A549 (cell line): ENCODE measurements at regions not wholly inside any gene's neighbourhood (a gene's known extent, or its start where the extent isn't known, plus 50 kb on each side); places are given as distances from the start of the nearest gene placed in this dataset.
"Not testable (repeated sequence)": the region's sequence is repeated elsewhere in the genome, so short reads cannot be mapped to it uniquely, and the experiment has no call there.

Source experiments
- ATAC-seq, 2 experiments: fragments of 200-7000 bp in 1 of 2; fragments of >200 bp in 1 of 2; cut with Nextera tagmentation in 1 of 2; cut with Tn5 transposase in 1 of 2; 3 replicates each; pipeline versions ENCODE4 v1.8.0 to v1.9.1; 2018 to 2020; ENCODE audit warnings: mild to moderate bottlenecking in 1 of 2, moderate library complexity in 1 of 2
- CTCF ChIA-PET: fragments of 300-600 bp; sonication (Branson Sonifier 250); formaldehyde crosslinking; extraction: SDS; loops from one replicate; lab custom pipeline; 2021; ENCODE audit warnings: antibody characterized with exemption, inconsistent platforms; lab: Yijun Ruan, JAX
- POLR2A ChIA-PET: fragments of 350-600 bp; formaldehyde crosslinking; extraction: SDS; loops from one replicate; lab custom pipeline; 2021; ENCODE audit warnings: antibody characterized with exemption, inconsistent platforms; lab: Yijun Ruan, JAX
- DNase-seq, 2 experiments: peaks; one replicate each; pipeline versions ENCODE4 v3.0.0 to v3.0.0-alpha.2; 2011 to 2016; ENCODE audit warnings: low read depth in 1 of 2, low spot score in 1 of 2
- FAIRE-seq: peaks from 2 replicates; lab custom pipeline; 2011; peaks lifted over from hg19 to GRCh38; lab: Jason Lieb, UNC
- H3K27ac ChIP-seq, 2 experiments: fragments of >200 bp; sonication (Bioruptor Twin); formaldehyde crosslinking; 3 replicates each; pipeline ENCODE4 v1.5.1; 2016 to 2017
- H3K4me1 ChIP-seq: fragments of >200 bp; sonication (Bioruptor Twin); formaldehyde crosslinking; 3 replicates; pipeline ENCODE4 v1.6.1; 2016
- H3K4me2 ChIP-seq: fragments of >200 bp; sonication (Bioruptor Twin); formaldehyde crosslinking; 3 replicates; pipeline ENCODE4 v1.6.1; 2016
- H3K4me3 ChIP-seq: fragments of >200 bp; sonication (Bioruptor Twin); formaldehyde crosslinking; 3 replicates; pipeline ENCODE4 v1.5.1; 2016
- H3K9me3 ChIP-seq: fragments of >200 bp; sonication (Bioruptor Twin); formaldehyde crosslinking; 3 replicates; pipeline ENCODE4 v1.6.1; 2016
- CBX8 ChIP-seq: fragments of 200-600 bp; sonication (generic); IDR thresholded peaks from 2 replicates; pipeline ENCODE4 v1.6.1; 2016
- CEBPB ChIP-seq, 2 experiments: fragments of >200 bp in 1 of 2; sonication (Bioruptor Twin) in 1 of 2; formaldehyde crosslinking in 1 of 2; IDR thresholded peaks; 2 replicates each; pipeline ENCODE4 v1.6.1; 2012 to 2016
- CHD2 ChIP-seq: fragments of 150-350 bp; IDR thresholded peaks from 2 replicates; pipeline ENCODE4 v1.6.1; 2014; ENCODE audit warnings: low read length; ENCODE audit not compliant: partially characterized antibody
- EHMT2 ChIP-seq: fragments of 200-600 bp; sonication (generic); IDR thresholded peaks from 2 replicates; pipeline ENCODE4 v1.6.1; 2016; ENCODE audit warnings: antibody characterized with exemption, low read depth, mild to moderate bottlenecking, moderate library complexity
- ESRRA ChIP-seq: fragments of 150-350 bp; IDR thresholded peaks from 2 replicates; pipeline ENCODE4 v1.6.1; 2014; ENCODE audit warnings: mild to moderate bottlenecking, low read length, borderline replicate concordance
- MAFK ChIP-seq: fragments of 450-650 bp; IDR thresholded peaks from 2 replicates; pipeline ENCODE4 v1.6.1; 2014; ENCODE audit not compliant: partially characterized antibody
- NFE2L2 ChIP-seq: fragments of 150-350 bp; conservative IDR thresholded peaks from 2 replicates; pipeline ENCODE4 v1.6.1; 2014; ENCODE audit warnings: low read length
- PHF8 ChIP-seq: fragments of 200-600 bp; sonication (generic); IDR thresholded peaks from 2 replicates; pipeline ENCODE4 v1.6.1; 2016; ENCODE audit warnings: low read depth, mild to moderate bottlenecking, antibody characterized with exemption, moderate library complexity, borderline replicate concordance
- POLR2AphosphoS2 ChIP-seq: conservative IDR thresholded peaks from 2 replicates; pipeline ENCODE4 v1.6.1; 2012; ENCODE audit warnings: low read length, improper control_type of control experiment, inconsistent platforms
- RNF2 ChIP-seq: fragments of 200-600 bp; sonication (generic); IDR thresholded peaks from 2 replicates; pipeline ENCODE4 v1.6.1; 2016; ENCODE audit warnings: low read depth, mild to moderate bottlenecking, antibody characterized with exemption, moderate library complexity, borderline replicate concordance
- ZSCAN20 ChIP-seq: fragments of 250-450 bp; sonication (Bioruptor Pico); IDR thresholded peaks from 2 replicates; pipeline ENCODE4 v1.8.0; 2022; ENCODE audit warnings: mild to moderate bottlenecking, moderate library complexity
- WGBS: methylation state at CpG from one replicate; pipeline ENCODE4 v1.1.6; 2017; ENCODE audit errors: missing lambda C conversion rate; 5-methylcytosine and 5-hydroxymethylcytosine counted together
- TF ChIP-seq, protein P1 (sequence below): IDR thresholded peaks from 2 replicates; pipeline ENCODE4 v1.6.1; 2012
- TF ChIP-seq, protein P2 (sequence below): fragments of 250-450 bp; sonication (Bioruptor Pico); IDR thresholded peaks from 2 replicates; pipeline ENCODE4 v1.5.0; 2021; ENCODE audit warnings: mild to moderate bottlenecking, moderate library complexity, borderline replicate concordance

DNA sequence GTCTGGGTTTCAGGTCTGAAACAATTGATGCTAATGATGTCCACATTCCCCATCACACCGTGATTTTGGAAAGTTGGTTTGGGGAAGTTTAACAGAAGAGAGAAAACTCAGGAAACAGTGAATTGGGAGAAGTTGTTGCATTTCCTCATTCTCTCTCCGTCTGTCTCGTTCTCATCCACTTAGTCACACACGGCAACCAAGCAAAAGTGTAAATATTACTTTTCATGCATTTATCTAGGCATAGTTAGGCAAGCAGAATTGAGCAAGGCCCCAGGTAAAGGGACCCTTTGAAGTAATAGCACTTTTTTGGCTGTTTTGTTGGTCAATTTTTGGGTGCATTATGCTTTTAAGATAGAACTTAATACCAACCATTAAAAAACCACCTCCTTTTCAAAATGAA lies 137.0 kb upstream of the SULF2 start:
- WGBS: 5% methylated on average over 4 of the region's 4 CpGs
- peaks cover 30% of the 10 kb centered on the region for H3K9me3 ChIP-seq
- H3K4me2 ChIP-seq: peak overlapping the region; percentile 34
- H3K27ac ChIP-seq: no peak overlapping the region
- no peak for FAIRE-seq
- POLR2A ChIA-PET: no interaction called here
- no peak for ATAC-seq
- 0 out of 4 replicates have a peak, but pooled peaks have one; percentile 11 to 20 for TF ChIP-seq CEBPB (IDR thresholded peaks at IDR 0.05)
- TF ChIP-seq, protein P1, sequence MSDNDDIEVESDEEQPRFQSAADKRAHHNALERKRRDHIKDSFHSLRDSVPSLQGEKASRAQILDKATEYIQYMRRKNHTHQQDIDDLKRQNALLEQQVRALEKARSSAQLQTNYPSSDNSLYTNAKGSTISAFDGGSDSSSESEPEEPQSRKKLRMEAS: no peak
- TF ChIP-seq CHD2: no peak
- TF ChIP-seq, all 56 proteins: peak for 1
- CTCF ChIA-PET: interaction anchor here (0.6 kb wide), 1 partner anchor 826 kb away, joined by 3 read pairs; no protein-coding TSS in a partner anchor
- Histone ChIP-seq H3K4me1 (peaks cover 11% of the 10 kb centered on the region), H3K4me3 (no peak overlapping the region)
- DNase-seq: peak in 1 of 2 experiments; percentile 35

DNA sequence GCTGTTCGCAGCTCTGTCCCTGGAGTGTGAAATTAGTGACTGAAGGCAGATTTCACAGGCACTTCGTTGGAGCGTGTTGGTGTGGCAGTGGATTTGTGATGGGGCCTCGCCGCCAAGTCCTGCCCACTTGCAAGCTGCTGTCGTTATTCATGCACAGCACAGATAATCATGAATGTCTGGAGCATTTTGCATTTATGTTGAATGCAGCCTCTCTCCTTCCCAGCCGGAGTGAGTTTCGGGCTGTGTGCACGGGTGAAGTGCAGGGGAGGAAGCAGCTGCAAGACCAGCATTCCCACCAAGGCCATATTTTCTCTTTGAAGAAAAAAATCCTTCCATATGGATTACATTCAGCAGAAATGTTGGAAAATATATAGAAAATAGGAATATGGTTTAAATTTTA lies 136.5 kb upstream of the SULF2 start:
- CTCF ChIA-PET: interaction anchor here (0.6 kb wide), 1 partner anchor 826 kb away, joined by 3 read pairs; no protein-coding TSS in a partner anchor
- Histone ChIP-seq H3K4me2 (peak overlapping the region; percentile 34), H3K9me3 (peaks cover 34% of the 10 kb centered on the region), H3K4me1 (peaks cover 11% of the 10 kb centered on the region)
- 43% methylated on average over 9 of the region's 9 CpGs for WGBS
- H3K27ac ChIP-seq, POLR2A ChIA-PET, FAIRE-seq, DNase-seq, H3K4me3 ChIP-seq: not testable (repeated sequence)
- ATAC-seq: 0 out of 6 replicates have a peak, but pooled peaks of 1 of the 2 experiments have one; percentile 28

GRCh38 chr20:47921408-47921807 lies 136.1 kb upstream of the SULF2 start:
- POLR2A ChIA-PET: no interaction called here
- Histone ChIP-seq H3K9me3 (peaks cover 38% of the 10 kb centered on the region), H3K4me1 (peaks cover 11% of the 10 kb centered on the region), H3K27ac (no peak overlapping the region), H3K4me3 (no peak overlapping the region), H3K4me2 (peak overlapping the region; percentile 34)
- peak; percentile 65; the same call in 1 of the 2 replicates for TF ChIP-seq CBX8
- no peak for TF ChIP-seq PHF8
- TF ChIP-seq RNF2: peak; percentile 77; the same call in 1 of the 2 replicates
- ATAC-seq (no peak), DNase-seq (no peak), FAIRE-seq (no peak)
- WGBS: 9% methylated on average over 6 of the region's 6 CpGs
- CTCF ChIA-PET: interaction anchor here (1.0 kb wide), 1 partner anchor 10 kb away, joined by 3 read pairs; no protein-coding TSS in a partner anchor

GRCh38 chr20:47917549-47918070 lies 132.3 kb upstream of the SULF2 start:
- POLR2A ChIA-PET: no interaction called here
- ATAC-seq: no peak

GRCh38 chr20:47915495-47915894 lies 130.2 kb upstream of the SULF2 start:
- Histone ChIP-seq H3K27ac (no peak overlapping the region), H3K4me3 (no peak overlapping the region), H3K9me3 (peaks cover 41% of the 10 kb centered on the region), H3K4me1 (no peaks in the 10 kb centered on the region), H3K4me2 (no peak overlapping the region)
- TF ChIP-seq ZSCAN20 (CRISPR knock-in tag) (no peak), POLR2AphosphoS2 (no peak), ESRRA (no peak), EHMT2 (no peak)
- no peak for ATAC-seq
- ChIA-PET CTCF (interaction anchor here (0.6 to 1.3 kb wide), 2 partner anchors 20 to 1293 kb away, joined by 3 read pairs; no protein-coding TSS in a partner anchor), POLR2A (no interaction called here)
- 65% methylated on average over 3 of the region's 3 CpGs for WGBS
- no peak for DNase-seq
- no peak for FAIRE-seq

More at GRCh38 chr20:47917549-47918070, 132.3 kb upstream of the SULF2 start:
- no peak for FAIRE-seq
- H3K27ac ChIP-seq: no peak overlapping the region
- no peak for TF ChIP-seq NFE2L2
- TF ChIP-seq, protein P2, sequence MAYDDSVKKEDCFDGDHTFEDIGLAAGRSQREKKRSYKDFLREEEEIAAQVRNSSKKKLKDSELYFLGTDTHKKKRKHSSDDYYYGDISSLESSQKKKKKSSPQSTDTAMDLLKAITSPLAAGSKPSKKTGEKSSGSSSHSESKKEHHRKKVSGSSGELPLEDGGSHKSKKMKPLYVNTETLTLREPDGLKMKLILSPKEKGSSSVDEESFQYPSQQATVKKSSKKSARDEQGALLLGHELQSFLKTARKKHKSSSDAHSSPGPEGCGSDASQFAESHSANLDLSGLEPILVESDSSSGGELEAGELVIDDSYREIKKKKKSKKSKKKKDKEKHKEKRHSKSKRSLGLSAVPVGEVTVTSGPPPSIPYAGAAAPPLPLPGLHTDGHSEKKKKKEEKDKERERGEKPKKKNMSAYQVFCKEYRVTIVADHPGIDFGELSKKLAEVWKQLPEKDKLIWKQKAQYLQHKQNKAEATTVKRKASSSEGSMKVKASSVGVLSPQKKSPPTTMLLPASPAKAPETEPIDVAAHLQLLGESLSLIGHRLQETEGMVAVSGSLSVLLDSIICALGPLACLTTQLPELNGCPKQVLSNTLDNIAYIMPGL: no peak
- no peak for TF ChIP-seq MAFK
- TF ChIP-seq, all 56 proteins: peak for 0
- peaks cover 41% of the 10 kb centered on the region for H3K9me3 ChIP-seq
- CTCF ChIA-PET: no interaction called here
- no peak overlapping the region for H3K4me3 ChIP-seq
- WGBS: 9% methylated on average over 2 of the region's 2 CpGs
- H3K4me1 ChIP-seq: peaks cover 11% of the 10 kb centered on the region
- no peak overlapping the region for H3K4me2 ChIP-seq
- DNase-seq: no peak
